ENCODE measurements at regions not wholly inside any gene's neighbourhood (a gene's known extent, or its start where the extent isn't known, plus 50 kb on each side); places are given as distances from the start of the nearest gene placed in this dataset.

- no peak for TF ChIP-seq CTCF (IDR thresholded peaks at IDR 0.05)
- TF ChIP-seq EP300 (IDR thresholded peaks at IDR 0.05), result no peak
Measured at GRCh38 chr12:131311764-131312163, 358.1 kb downstream of the ADGRD1 start.
